GM21529 (cell line): ENCODE measurements at regions not wholly inside any gene's neighbourhood (a gene's known extent, or its start where the extent isn't known, plus 50 kb on each side); places are given as distances from the start of the nearest gene placed in this dataset.
"Not testable (repeated sequence)": the region's sequence is repeated elsewhere in the genome, so short reads cannot be mapped to it uniquely, and the experiment has no call there.

ENCODE experiments used
- ATAC-seq: cut with Tn5 transposase; IDR thresholded peaks from one replicate; pipeline ENCODE4 v1.9.1; 2021; ENCODE audit not compliant: unreplicated experiment

DNA sequence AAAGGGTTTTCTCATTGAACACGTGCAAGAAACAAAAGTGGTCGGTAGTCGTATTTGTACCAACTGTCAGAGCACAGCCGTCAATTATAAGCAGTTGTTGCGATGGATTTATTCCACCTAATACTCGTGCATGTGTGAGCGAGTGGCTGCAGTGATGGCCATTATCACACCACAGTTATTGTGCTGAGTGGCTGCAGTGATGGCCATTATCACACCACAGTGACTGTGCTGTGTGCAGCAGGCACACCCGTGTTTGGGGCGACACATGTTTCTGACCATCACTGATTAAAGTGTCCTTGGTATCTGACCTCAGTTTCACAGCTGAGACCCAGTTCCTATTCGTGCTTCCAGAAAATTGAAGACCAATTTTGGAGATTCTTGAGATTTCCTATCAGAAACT is 142.9 kb upstream of the PFKP start:
- ATAC-seq: no peak

DNA sequence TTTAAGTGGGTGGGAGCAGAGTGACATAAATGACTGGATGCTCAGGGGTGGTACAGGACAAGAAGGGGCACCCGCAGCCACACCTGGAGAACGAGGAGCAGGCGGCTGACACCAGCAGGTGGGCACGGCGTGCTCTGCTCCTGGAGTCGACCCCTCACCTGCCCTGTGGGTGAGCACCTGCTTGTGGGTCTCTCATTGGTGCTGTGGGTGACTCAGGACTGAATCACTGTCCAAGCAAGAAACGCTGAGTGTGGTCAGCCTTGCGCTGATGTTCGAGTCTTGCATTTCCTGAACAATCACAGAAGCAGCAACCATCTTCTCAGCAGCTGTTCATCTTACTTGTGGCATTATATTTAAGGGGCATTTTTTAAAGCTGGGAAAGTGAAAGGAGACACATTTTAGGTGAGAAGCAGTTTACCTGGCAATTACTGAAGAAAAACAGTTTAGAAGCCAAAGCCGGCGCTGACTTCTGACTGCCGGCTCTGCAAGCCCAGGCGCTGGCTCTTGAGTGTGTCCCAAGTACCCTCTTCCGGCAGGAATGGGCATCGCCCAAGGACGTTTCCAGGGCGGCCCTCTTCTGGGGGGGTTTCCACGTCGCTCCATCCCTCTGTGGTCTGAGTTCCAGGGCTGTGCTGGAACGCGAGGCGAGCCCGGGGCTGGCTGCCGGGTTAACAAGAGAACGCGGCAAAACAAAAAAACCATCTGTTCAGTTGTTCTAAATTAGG is 145.2 kb upstream of the PFKP start:
- ATAC-seq: no peak

DNA sequence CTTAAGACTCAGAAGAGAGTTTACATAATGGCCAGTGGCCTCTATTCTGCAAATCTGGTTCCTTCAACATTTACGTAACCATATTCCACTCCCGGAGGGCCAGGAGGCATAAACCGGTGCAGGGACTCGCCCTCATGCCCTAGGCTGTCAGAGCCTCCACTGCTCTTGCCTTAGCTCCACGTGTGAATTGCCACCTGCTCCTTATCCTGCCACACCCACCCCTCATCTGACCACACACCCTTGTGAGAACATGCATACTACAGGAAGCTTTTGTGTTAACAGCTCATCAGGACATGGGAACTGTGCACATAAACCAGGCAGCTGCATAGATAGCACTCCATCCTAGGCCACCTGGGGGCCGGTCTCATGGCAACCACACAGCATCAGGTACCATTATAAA is 146.7 kb upstream of the PFKP start:
- ATAC-seq: no peak

DNA sequence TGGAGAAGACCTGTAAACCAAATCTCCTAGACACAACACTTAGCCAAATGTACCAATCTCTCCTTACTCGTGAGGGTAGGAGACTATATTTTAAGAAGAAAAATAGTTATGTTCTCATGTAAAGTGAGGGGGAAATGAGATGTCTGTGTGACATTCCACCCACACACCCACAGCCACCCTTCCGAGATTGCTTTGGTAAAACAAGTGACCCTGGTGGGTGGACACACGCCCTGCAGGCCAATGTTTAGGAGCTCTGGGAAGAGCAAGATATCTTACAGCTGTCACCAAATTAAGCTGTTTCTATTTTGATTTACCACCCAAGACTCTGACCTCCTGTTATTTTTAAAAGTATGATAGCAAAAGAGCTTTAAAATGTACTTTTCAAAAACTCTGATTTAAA is 147.2 kb upstream of the PFKP start:
- no peak for ATAC-seq

DNA sequence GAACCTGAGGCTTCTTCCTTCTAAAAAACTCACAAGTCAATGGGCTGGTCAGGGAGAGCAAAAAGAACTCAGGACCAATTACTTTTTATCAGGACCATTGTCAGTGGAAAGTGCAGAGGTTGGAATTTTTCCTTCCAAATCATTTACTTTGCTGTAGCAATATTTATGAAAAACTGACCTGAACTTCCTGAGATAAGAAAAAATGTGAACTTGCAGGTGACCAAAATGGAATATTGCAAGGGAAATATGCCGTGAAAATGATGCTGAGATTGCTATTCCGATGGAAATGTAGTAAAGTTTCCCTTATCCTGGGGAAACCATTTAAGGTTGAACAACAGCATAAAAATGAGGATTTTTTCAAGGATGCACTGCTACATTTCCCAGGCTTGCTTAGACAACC is 148.3 kb upstream of the PFKP start:
- ATAC-seq: no peak

DNA sequence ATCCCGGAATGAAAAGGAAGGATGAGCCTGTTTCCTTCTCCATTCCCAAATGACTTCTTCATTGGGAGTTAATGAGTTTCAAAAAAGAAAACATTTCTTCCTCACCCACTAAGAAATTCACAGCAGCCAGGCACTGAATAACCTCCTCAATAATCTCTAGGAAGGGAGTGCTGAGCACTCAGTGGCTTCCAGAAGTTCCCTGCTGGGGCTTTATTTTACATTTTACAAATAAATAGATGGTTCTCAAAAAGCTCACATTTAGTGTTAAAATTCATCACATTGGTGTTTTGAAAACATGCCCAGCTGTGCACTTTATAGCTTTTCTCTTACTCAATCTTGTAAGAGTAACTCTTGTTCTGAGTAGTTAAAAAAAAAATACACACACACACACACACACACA is 148.9 kb upstream of the PFKP start:
- ATAC-seq: no peak

- no peak for ATAC-seq
Measured at GRCh38 chr10:2917926-2918325, 149.4 kb upstream of the PFKP start.

DNA sequence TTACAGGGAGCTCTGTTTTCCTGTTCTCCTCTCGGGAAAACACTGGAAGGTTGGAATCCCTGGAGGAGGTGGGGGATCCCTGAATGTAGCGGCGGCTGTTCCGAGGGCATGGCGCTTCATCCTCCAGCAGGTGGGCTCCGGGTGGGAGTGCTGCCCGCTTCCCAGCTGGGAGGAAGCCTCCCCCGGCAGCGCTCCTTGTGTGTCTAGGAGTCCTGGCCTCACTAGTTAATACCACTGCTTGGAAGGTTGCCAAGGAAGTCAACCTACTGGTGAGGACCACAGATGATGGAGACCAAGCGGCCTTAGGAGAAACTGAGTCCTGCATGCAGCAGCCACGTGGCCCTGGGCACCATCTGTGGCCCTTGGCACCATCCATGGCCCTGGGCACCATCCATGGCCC is 151.9 kb upstream of the PFKP start:
- ATAC-seq: no peak

GRCh38 chr10:2914741-2915140 is 152.6 kb upstream of the PFKP start:
- no peak for ATAC-seq

- ATAC-seq: no peak
Measured at GRCh38 chr10:2913474-2913873, 153.9 kb upstream of the PFKP start.

DNA sequence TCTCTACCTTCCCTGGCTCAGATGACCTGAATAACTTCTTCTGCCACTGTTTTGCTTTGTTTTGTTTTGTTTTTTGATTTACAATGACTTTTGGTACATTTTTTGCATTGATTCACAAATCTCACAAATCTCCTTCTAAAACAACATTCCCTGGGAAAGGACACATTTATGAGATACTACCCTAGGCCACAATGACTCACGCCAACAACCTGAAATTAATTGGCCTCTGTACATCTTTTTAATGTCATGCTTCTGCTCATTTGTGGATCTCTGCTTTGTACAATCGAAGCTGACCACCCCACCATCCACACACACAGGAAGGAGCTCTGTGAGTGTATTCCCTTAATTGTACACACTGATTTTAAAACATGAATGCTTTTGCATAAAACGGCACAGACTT is 156.7 kb upstream of the PFKP start:
- ATAC-seq: no peak

GRCh38 chr10:2909921-2910320 is 157.4 kb upstream of the PFKP start:
- ATAC-seq: no peak

GRCh38 chr10:2908851-2909630 is 158.3 kb upstream of the PFKP start:
- no peak for ATAC-seq

DNA sequence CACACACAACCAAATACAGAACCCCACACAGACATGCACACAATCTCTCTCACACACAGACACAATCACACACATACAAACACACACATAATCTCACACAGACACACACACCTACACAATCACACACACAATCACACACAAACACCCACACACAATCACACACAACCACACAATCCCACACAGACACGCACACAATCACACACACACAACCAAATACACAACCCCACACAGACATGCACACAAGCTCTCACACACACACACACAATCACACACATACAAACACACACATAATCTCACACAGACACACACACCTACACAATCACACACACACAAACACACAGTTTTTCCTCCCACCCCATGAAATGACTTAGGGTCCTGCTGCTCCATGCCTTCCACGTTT is 160.4 kb upstream of the PFKP start:
- ATAC-seq: no peak

- ATAC-seq: no peak
Measured at GRCh38 chr10:2905851-2906250, 161.5 kb upstream of the PFKP start.

GRCh38 chr10:2900530-2900929 is 166.8 kb upstream of the PFKP start:
- no peak for ATAC-seq

GRCh38 chr10:2899246-2899951 is 167.9 kb upstream of the PFKP start:
- ATAC-seq: no peak

- no peak for ATAC-seq
Measured at GRCh38 chr10:2898509-2898860, 168.9 kb upstream of the PFKP start.

GRCh38 chr10:2897619-2898508 is 169.5 kb upstream of the PFKP start:
- ATAC-seq: no peak

- ATAC-seq: not testable (repeated sequence)
Measured at GRCh38 chr10:2896334-2896733, 171.0 kb upstream of the PFKP start.

GRCh38 chr10:2895594-2896196 is 171.7 kb upstream of the PFKP start:
- ATAC-seq: no peak
